Caco-2 (cell line): ENCODE measurements at regions not wholly inside any gene's neighbourhood (a gene's known extent, or its start where the extent isn't known, plus 50 kb on each side); places are given as distances from the start of the nearest gene placed in this dataset.

ENCODE experiments used
- BruUV-seq: library from RNA; stranded (reverse); fragments of 400-500 nt; replicated peaks from 2 replicates; lab custom pipeline; 2021; lab: Mats Ljungman, UMichigan
- CTCF ChIA-PET: fragments of 300-600 bp; sonication (Branson Sonifier 250); formaldehyde crosslinking; loops from one replicate; lab custom pipeline; 2022; ENCODE audit warnings: antibody characterized with exemption; lab: Charles Lee
- POLR2A ChIA-PET: fragments of 300-600 bp; sonication (Branson Sonifier 250); formaldehyde crosslinking; loops from one replicate; lab custom pipeline; 2022; ENCODE audit warnings: antibody characterized with exemption; lab: Charles Lee
- DNase-seq, 2 experiments: peaks; one replicate each; pipeline versions ENCODE4 v3.0.0 to v3.0.0-alpha.2; 2020 to 2022
- H3K27me3 ChIP-seq: replicated peaks from 2 replicates; pipeline ENCODE4 v1.6.0; 2011; ENCODE audit warnings: low read length; ENCODE audit not compliant: control insufficient read depth, insufficient read depth
- H3K36me3 ChIP-seq: 2 replicates; pipeline ENCODE4 v1.5.1; 2011; ENCODE audit warnings: low read length; ENCODE audit not compliant: control insufficient read depth, insufficient read depth
- H3K4me1 ChIP-seq: fragments of 250-450 bp; sonication (Bioruptor Pico); 2 replicates; pipeline ENCODE4 v1.5.1; 2020; ENCODE audit warnings: mild to moderate bottlenecking
- H3K4me3 ChIP-seq: 2 replicates; pipeline ENCODE4 v1.5.1; 2011; ENCODE audit warnings: low read depth, mild to moderate bottlenecking, control low read depth, low read length
- H3K9me3 ChIP-seq: fragments of 250-450 bp; sonication (Bioruptor Pico); 2 replicates; pipeline ENCODE4 v1.5.1; 2020; ENCODE audit warnings: mild to moderate bottlenecking, moderate library complexity
- H3K27ac Mint-ChIP-seq: one replicate; pipeline ENCODE4 v1.8.0; 2022; ENCODE audit warnings: mixed read lengths; ENCODE audit not compliant: unreplicated experiment
- H3K27me3 Mint-ChIP-seq: one replicate; pipeline ENCODE4 v1.8.0; 2022; ENCODE audit warnings: mixed read lengths; ENCODE audit not compliant: insufficient read depth, unreplicated experiment
- H3K36me3 Mint-ChIP-seq: one replicate; pipeline ENCODE4 v1.8.0; 2022; ENCODE audit warnings: mild to moderate bottlenecking, mixed read lengths; ENCODE audit not compliant: insufficient read depth, unreplicated experiment
- H3K4me1 Mint-ChIP-seq: one replicate; pipeline ENCODE4 v1.8.0; 2022; ENCODE audit warnings: low read depth, mixed read lengths; ENCODE audit not compliant: unreplicated experiment
- H3K4me3 Mint-ChIP-seq: one replicate; pipeline ENCODE4 v1.8.0; 2022; ENCODE audit warnings: mild to moderate bottlenecking, moderate library complexity, mixed read lengths; ENCODE audit not compliant: unreplicated experiment
- H3K9me3 Mint-ChIP-seq: one replicate; pipeline ENCODE4 v1.8.0; 2022; ENCODE audit warnings: mixed read lengths; ENCODE audit not compliant: unreplicated experiment
- CTCF ChIP-seq, 2 experiments: fragments of 200-600 bp in 1 of 2; IDR thresholded peaks; 1 replicate in 1 of 2; 2 replicates in 1 of 2; pipeline versions ENCODE4 v1.5.1 to v1.8.0; 2011 to 2022; ENCODE audit warnings: antibody characterized with exemption in 1 of 2, control low read depth in 1 of 2, inconsistent platforms in 1 of 2, low read depth in 1 of 2, low read length in 1 of 2, mild to moderate bottlenecking in 1 of 2, moderate library complexity in 1 of 2; ENCODE audit not compliant: insufficient read depth in 1 of 2, severe bottlenecking in 1 of 2, unreplicated experiment in 1 of 2
- intact Hi-C: fragments of 100-400 bp; cut with micrococcal nuclease; formaldehyde crosslinking; loops from one replicate; pipeline ENCODE4 v1.10.0; 2022; ENCODE audit not compliant: unreplicated experiment

DNA sequence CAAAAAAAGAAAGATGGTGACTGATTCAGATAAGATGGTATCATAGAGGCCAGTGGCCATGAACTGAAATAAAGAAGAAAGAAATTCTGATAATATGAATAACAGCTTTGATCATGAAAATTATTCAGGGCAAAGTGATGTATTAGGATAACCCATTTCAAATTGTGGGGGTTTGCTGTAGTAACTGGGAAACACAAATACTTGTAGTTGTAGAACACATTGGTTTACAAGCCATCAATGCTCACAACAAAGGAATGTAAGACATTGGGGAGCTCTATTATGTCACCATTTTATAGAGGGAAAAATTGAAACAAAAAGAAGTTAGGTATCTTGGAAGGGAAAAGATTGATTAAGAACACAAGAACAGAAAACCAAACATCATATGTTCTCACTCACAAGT is 140.4 kb upstream of the FRMD6 start:
- Histone ChIP-seq H3K9me3 (no peaks in the 10 kb centered on the region), H3K4me3 (no peak overlapping the region), H3K4me1 (no peaks in the 10 kb centered on the region), H3K36me3 (no peaks in the 10 kb centered on the region), H3K27me3 (no peaks in the 10 kb centered on the region)
- BruUV-seq = no TSS peak
- peaks cover 13% of the 10 kb centered on the region for H3K4me1 Mint-ChIP-seq
- CTCF ChIA-PET = no interaction called here
- POLR2A ChIA-PET = no interaction called here
- no peak for TF ChIP-seq CTCF (IDR thresholded peaks at IDR 0.05; ENCODE audit: insufficient read depth in 1 of 2, low read depth in 1 of 2, low read length in 1 of 2, severe bottlenecking in 1 of 2, unreplicated experiment in 1 of 2)
- no peak overlapping the region for H3K27ac Mint-ChIP-seq
- no peak overlapping the region for H3K4me3 Mint-ChIP-seq
- H3K27me3 Mint-ChIP-seq = no peaks in the 10 kb centered on the region
- H3K36me3 Mint-ChIP-seq = no peaks in the 10 kb centered on the region
- intact Hi-C loops = no loop called here
- no peak for DNase-seq
- H3K9me3 Mint-ChIP-seq = no peaks in the 10 kb centered on the region

DNA sequence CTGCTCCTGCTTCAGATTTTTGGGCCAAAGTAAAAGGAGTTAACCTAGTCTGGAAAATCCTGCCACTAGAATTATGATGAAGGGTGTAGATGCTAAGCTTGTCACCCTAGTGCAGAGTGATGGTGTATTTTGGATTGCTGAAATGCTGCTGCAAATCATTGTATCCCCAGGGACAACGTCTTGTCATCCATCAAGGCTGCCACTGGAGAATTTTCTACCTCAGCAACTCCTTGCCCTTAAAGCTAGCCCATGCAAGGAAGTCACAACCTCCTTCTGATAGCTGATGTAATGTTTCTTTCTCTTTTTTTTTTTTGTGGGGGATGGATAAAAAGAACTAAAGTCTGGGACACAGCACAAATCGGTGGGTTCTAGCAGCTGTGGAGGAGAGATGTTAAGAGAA is 139.4 kb upstream of the FRMD6 start:
- Mint-ChIP-seq H3K27me3 (no peaks in the 10 kb centered on the region), H3K9me3 (no peaks in the 10 kb centered on the region), H3K27ac (no peak overlapping the region), H3K36me3 (no peaks in the 10 kb centered on the region), H3K4me3 (no peak overlapping the region), H3K4me1 (peaks cover 13% of the 10 kb centered on the region)
- no peaks in the 10 kb centered on the region for H3K9me3 ChIP-seq
- no peak for TF ChIP-seq CTCF (IDR thresholded peaks at IDR 0.05; ENCODE audit: insufficient read depth in 1 of 2, low read depth in 1 of 2, low read length in 1 of 2, severe bottlenecking in 1 of 2, unreplicated experiment in 1 of 2)
- CTCF ChIA-PET = no interaction called here
- H3K4me3 ChIP-seq = no peak overlapping the region
- intact Hi-C loops = no loop called here
- H3K36me3 ChIP-seq = no peaks in the 10 kb centered on the region
- BruUV-seq = no TSS peak
- POLR2A ChIA-PET = no interaction called here
- no peaks in the 10 kb centered on the region for H3K4me1 ChIP-seq
- no peak for DNase-seq
- H3K27me3 ChIP-seq = no peaks in the 10 kb centered on the region

DNA sequence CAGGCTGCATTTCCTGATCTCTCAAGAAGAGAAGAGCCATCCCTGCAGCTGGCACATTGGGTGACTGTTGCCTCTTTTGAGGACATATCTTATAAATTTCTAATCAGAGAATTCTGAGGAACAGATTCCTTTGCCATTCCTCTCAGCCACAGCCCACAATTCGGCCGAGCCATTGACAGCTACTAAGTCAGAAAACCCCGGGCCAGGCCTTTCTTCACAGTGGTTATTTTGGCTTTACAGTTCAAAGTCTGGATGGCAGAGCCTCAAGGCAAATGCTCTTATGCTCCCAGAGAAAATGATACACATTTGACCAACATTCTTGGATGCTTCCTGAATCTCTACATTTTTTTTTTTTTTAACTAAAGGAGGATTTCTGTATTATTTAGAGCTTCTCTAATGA is 138.4 kb upstream of the FRMD6 start:
- H3K27ac Mint-ChIP-seq = no peak overlapping the region
- CTCF ChIA-PET = no interaction called here

More for the DNA sequence above, 138.4 kb upstream of the FRMD6 start:
- no TSS peak for BruUV-seq
- Mint-ChIP-seq H3K36me3 (no peaks in the 10 kb centered on the region), H3K9me3 (no peaks in the 10 kb centered on the region), H3K27me3 (no peaks in the 10 kb centered on the region), H3K4me3 (no peak overlapping the region), H3K4me1 (peaks cover 13% of the 10 kb centered on the region)
- no peak overlapping the region for H3K4me3 ChIP-seq
- H3K27me3 ChIP-seq = no peaks in the 10 kb centered on the region
- TF ChIP-seq CTCF (IDR thresholded peaks at IDR 0.05; ENCODE audit: insufficient read depth in 1 of 2, low read depth in 1 of 2, low read length in 1 of 2, severe bottlenecking in 1 of 2, unreplicated experiment in 1 of 2) = no peak
- no peaks in the 10 kb centered on the region for H3K36me3 ChIP-seq
- DNase-seq = no peak
- H3K4me1 ChIP-seq = no peaks in the 10 kb centered on the region
- intact Hi-C loops = no loop called here
- H3K9me3 ChIP-seq = no peaks in the 10 kb centered on the region
- POLR2A ChIA-PET = no interaction called here
